Adrenal gland (tissue), 5 donors: ENCODE measurements at regions not wholly inside any gene's neighbourhood (a gene's known extent, or its start where the extent isn't known, plus 50 kb on each side); places are given as distances from the start of the nearest gene placed in this dataset.

Source experiments
- POLR2A ChIP-seq, 2 donors: fragments of 450-650 bp; IDR thresholded peaks; one replicate each; pipeline ENCODE4 v1.6.1; 2017; ENCODE audit warnings: antibody characterized with exemption in 2 of 2, mild to moderate bottlenecking in 2 of 2, moderate library complexity in 1 of 2
- TF ChIP-seq, protein P1 (sequence below), 6 experiments: fragments of 450-650 bp in 4 of 6; fragments of 200-600 bp in 2 of 6; sonication (generic) in 1 of 6; IDR thresholded peaks; 1 replicate in 5 of 6; 2 replicates in 1 of 6; pipeline versions ENCODE4 v1.5.1 to v1.8.0; 2016 to 2021; ENCODE audit warnings: antibody characterized with exemption in 6 of 6, mild to moderate bottlenecking in 2 of 6, moderate library complexity in 1 of 6
- donor health status: DM: no; HTN: no; CAD: no.

DNA sequence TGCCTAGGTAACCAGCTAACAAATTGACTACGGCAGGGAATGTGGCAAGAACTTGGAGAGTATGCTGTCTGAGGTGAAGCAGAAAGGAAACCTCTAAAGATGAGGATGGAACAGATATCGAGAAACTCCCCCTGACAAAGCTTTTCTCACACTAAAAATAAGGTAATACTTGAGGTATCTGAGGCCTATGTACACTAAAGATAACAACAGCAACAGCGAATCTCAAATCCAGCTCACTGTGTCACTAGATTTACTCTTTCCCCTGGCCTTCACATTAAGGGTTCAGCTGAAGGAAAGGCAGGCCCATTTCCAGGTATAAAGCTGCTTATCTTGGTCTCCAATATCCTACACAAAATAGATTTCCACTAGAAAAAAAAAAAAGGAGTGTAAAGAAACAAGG, 518.0 kb downstream of the KCNT2 start:
- no peak for TF ChIP-seq POLR2A (IDR thresholded peaks at IDR 0.05)
- TF ChIP-seq, protein P1, sequence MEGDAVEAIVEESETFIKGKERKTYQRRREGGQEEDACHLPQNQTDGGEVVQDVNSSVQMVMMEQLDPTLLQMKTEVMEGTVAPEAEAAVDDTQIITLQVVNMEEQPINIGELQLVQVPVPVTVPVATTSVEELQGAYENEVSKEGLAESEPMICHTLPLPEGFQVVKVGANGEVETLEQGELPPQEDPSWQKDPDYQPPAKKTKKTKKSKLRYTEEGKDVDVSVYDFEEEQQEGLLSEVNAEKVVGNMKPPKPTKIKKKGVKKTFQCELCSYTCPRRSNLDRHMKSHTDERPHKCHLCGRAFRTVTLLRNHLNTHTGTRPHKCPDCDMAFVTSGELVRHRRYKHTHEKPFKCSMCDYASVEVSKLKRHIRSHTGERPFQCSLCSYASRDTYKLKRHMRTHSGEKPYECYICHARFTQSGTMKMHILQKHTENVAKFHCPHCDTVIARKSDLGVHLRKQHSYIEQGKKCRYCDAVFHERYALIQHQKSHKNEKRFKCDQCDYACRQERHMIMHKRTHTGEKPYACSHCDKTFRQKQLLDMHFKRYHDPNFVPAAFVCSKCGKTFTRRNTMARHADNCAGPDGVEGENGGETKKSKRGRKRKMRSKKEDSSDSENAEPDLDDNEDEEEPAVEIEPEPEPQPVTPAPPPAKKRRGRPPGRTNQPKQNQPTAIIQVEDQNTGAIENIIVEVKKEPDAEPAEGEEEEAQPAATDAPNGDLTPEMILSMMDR (IDR thresholded peaks at IDR 0.05): no peak
